ENCODE measurements at regions not wholly inside any gene's neighbourhood (a gene's known extent, or its start where the extent isn't known, plus 50 kb on each side); places are given as distances from the start of the nearest gene placed in this dataset.

- Histone ChIP-seq H3K27ac (ENCODE audit: low read length) (no peak overlapping the region), H3K36me3 (ENCODE audit: control insufficient read depth in 2 of 2, extremely low read depth in 1 of 2, insufficient read depth in 1 of 2, low read length in 1 of 2) (no peaks in the 10 kb centered on the region), H3K4me3 (ENCODE audit: control insufficient read depth in 1 of 2, extremely low read depth in 1 of 2, low read length in 1 of 2) (no peak overlapping the region), H3K9me3 (no peaks in the 10 kb centered on the region), H3K4me1 (ENCODE audit: control insufficient read depth in 1 of 2, extremely low read depth in 1 of 2, insufficient read depth in 2 of 2, low read length in 2 of 2) (no peaks in the 10 kb centered on the region), H3K27me3 (replicated peaks in 1 of 2; ENCODE audit: control insufficient read depth in 2 of 2, extremely low read depth in 1 of 2, insufficient read depth in 2 of 2, low read length in 1 of 2) (no peaks in the 10 kb centered on the region)
- ATAC-seq (replicated peaks in 1 of 4) (no peak), DNase-seq (no peak)
- Mint-ChIP-seq H3K4me1 (no peaks in the 10 kb centered on the region), H3K9me3 (peaks cover 0 to 4% (median 3%) of the 10 kb centered on the region in 3 donors), H3K4me3 (no peak overlapping the region), H3K36me3 (no peaks in the 10 kb centered on the region), H3K27ac (no peak overlapping the region), H3K27me3 (no peaks in the 10 kb centered on the region)
- WGBS (ENCODE audit: insufficient coverage) = 46% methylated on average over 2 of the region's 2 CpGs
- ChIA-PET POLR2A (no interaction called here), CTCF (interaction anchor here in 1 of 2 donors (0.7 kb wide), 1 partner anchor 169 kb away, joined by 3 read pairs; no protein-coding TSS in a partner anchor)
Measured at GRCh38 chr7:124086843-124087242, 54.0 kb upstream of the TMEM229A start.

DNA sequence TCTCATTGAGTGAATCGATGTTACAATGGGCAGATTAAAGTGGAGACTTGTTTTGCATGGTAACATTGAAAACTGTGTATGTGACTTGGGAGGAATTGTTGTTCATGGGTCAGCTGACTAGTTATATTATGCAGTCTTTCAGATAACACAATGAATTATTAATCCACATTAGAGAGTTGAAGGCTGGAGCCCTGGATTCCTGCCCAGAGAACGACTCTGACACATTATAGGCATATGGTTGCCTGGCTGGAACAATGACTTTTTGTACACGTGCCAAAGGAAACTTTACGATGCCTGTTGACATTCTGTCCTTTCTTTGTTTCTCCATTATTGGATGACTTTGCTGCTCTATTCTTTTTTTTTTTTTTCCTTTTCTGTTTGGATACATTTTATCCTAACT lies 52.3 kb upstream of the TMEM229A start:
- no peak for ATAC-seq (replicated peaks in 1 of 4)
- H3K4me3 ChIP-seq (ENCODE audit: control insufficient read depth in 1 of 2, extremely low read depth in 1 of 2, low read length in 1 of 2) = no peak overlapping the region
- no peak for DNase-seq
- no peaks in the 10 kb centered on the region for H3K4me1 ChIP-seq (ENCODE audit: control insufficient read depth in 1 of 2, extremely low read depth in 1 of 2, insufficient read depth in 2 of 2, low read length in 2 of 2)
- Mint-ChIP-seq H3K27ac (no peak overlapping the region), H3K27me3 (no peaks in the 10 kb centered on the region), H3K4me1 (no peaks in the 10 kb centered on the region), H3K36me3 (no peaks in the 10 kb centered on the region), H3K9me3 (peaks cover 0 to 2% (median 0%) of the 10 kb centered on the region in 3 donors), H3K4me3 (no peak overlapping the region)
- no peaks in the 10 kb centered on the region for H3K27me3 ChIP-seq (replicated peaks in 1 of 2; ENCODE audit: control insufficient read depth in 2 of 2, extremely low read depth in 1 of 2, insufficient read depth in 2 of 2, low read length in 1 of 2)
- H3K9me3 ChIP-seq = no peaks in the 10 kb centered on the region
- CTCF ChIA-PET = no interaction called here
- WGBS (ENCODE audit: insufficient coverage) = 65% methylated on average over 2 of the region's 4 CpGs
- H3K36me3 ChIP-seq (ENCODE audit: control insufficient read depth in 2 of 2, extremely low read depth in 1 of 2, insufficient read depth in 1 of 2, low read length in 1 of 2) = no peaks in the 10 kb centered on the region
- POLR2A ChIA-PET = no interaction called here
- no peak overlapping the region for H3K27ac ChIP-seq (ENCODE audit: low read length)

GRCh38 chr7:124084024-124084423 lies 51.2 kb upstream of the TMEM229A start:
- POLR2A ChIA-PET = no interaction called here
- Histone ChIP-seq H3K27me3 (replicated peaks in 1 of 2; ENCODE audit: control insufficient read depth in 2 of 2, extremely low read depth in 1 of 2, insufficient read depth in 2 of 2, low read length in 1 of 2) (no peaks in the 10 kb centered on the region), H3K36me3 (ENCODE audit: control insufficient read depth in 2 of 2, extremely low read depth in 1 of 2, insufficient read depth in 1 of 2, low read length in 1 of 2) (no peaks in the 10 kb centered on the region), H3K4me3 (ENCODE audit: control insufficient read depth in 1 of 2, extremely low read depth in 1 of 2, low read length in 1 of 2) (no peak overlapping the region), H3K9me3 (no peaks in the 10 kb centered on the region), H3K27ac (ENCODE audit: low read length) (no peak overlapping the region), H3K4me1 (ENCODE audit: control insufficient read depth in 1 of 2, extremely low read depth in 1 of 2, insufficient read depth in 2 of 2, low read length in 2 of 2) (no peaks in the 10 kb centered on the region)
- CTCF ChIA-PET = no interaction called here
- Mint-ChIP-seq H3K27ac (no peak overlapping the region), H3K4me1 (no peaks in the 10 kb centered on the region), H3K4me3 (no peak overlapping the region), H3K9me3 (peaks cover 0 to 2% (median 0%) of the 10 kb centered on the region in 3 donors), H3K27me3 (no peaks in the 10 kb centered on the region), H3K36me3 (no peaks in the 10 kb centered on the region)
- 17% methylated on average over 2 of the region's 3 CpGs for WGBS (ENCODE audit: insufficient coverage)
- no peak for ATAC-seq (replicated peaks in 1 of 4)
- DNase-seq = no peak
